ENCODE measurements at regions not wholly inside any gene's neighbourhood (a gene's known extent, or its start where the extent isn't known, plus 50 kb on each side); places are given as distances from the start of the nearest gene placed in this dataset.

DNA sequence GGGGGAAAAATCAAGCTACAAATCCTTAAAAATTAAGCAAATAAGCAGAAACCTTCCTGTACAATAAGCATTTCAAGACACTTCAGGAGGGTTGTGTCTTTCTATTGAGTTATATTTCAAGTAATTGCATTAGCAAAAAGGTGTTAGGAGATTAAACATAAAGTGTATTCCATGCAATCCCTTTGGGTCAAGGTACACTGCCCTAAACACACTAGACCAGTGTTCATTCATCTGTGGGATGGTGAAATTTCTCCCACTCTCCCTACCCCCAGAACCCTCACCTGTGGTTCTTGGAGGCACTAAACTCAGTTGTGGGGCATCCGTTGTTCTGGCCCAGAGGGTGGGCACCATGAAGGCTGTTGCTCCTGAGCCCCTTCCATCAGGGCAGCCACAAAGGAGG lies 205.1 kb upstream of the SGK1 start:
- Histone ChIP-seq H3K27ac (ENCODE audit: low read length) (no peak overlapping the region), H3K9me2 (replicated peaks; ENCODE audit: insufficient read depth, low read length) (no peaks in the 10 kb centered on the region), H3K4me1 (ENCODE audit: low read length) (peaks cover 6% of the 10 kb centered on the region; the same call in 1 of the 2 replicates), H3K27me3 (ENCODE audit: low read length) (no peaks in the 10 kb centered on the region), H3K9ac (ENCODE audit: low read length) (no peak overlapping the region), H3K36me3 (ENCODE audit: insufficient read depth, low read length) (no peaks in the 10 kb centered on the region), H4K20me1 (ENCODE audit: insufficient read depth, low read depth, low read length) (no peaks in the 10 kb centered on the region), H2AFZ (ENCODE audit: low read length) (no peak overlapping the region), H3K9me3 (ENCODE audit: low read length) (no peaks in the 10 kb centered on the region), H3K4me3 (ENCODE audit: low read length) (no peak overlapping the region), H3K79me2 (ENCODE audit: low read length) (no peaks in the 10 kb centered on the region), H3K4me2 (ENCODE audit: low read depth, low read length, poor library complexity, severe bottlenecking) (no peak overlapping the region)
- DNase-seq, result no peak

- Histone ChIP-seq H3K9me2 (replicated peaks; ENCODE audit: insufficient read depth, low read length) (no peaks in the 10 kb centered on the region), H3K9me3 (ENCODE audit: low read length) (no peaks in the 10 kb centered on the region), H2AFZ (ENCODE audit: low read length) (no peak overlapping the region), H3K27me3 (ENCODE audit: low read length) (no peaks in the 10 kb centered on the region), H3K4me1 (ENCODE audit: low read length) (peaks cover 6% of the 10 kb centered on the region; the same call in 1 of the 2 replicates), H3K9ac (ENCODE audit: low read length) (no peak overlapping the region), H4K20me1 (ENCODE audit: insufficient read depth, low read depth, low read length) (no peaks in the 10 kb centered on the region), H3K36me3 (ENCODE audit: insufficient read depth, low read length) (no peaks in the 10 kb centered on the region), H3K27ac (ENCODE audit: low read length) (no peak overlapping the region), H3K4me2 (ENCODE audit: low read depth, low read length, poor library complexity, severe bottlenecking) (no peak overlapping the region), H3K79me2 (ENCODE audit: low read length) (no peaks in the 10 kb centered on the region), H3K4me3 (ENCODE audit: low read length) (no peak overlapping the region)
- DNase-seq, result no peak
Observed at GRCh38 chr6:134521116-134521501, 203.2 kb upstream of the SGK1 start.

- Histone ChIP-seq H3K27ac (ENCODE audit: low read length) (no peak overlapping the region), H3K9me2 (replicated peaks; ENCODE audit: insufficient read depth, low read length) (no peaks in the 10 kb centered on the region), H3K9ac (ENCODE audit: low read length) (no peak overlapping the region), H4K20me1 (ENCODE audit: insufficient read depth, low read depth, low read length) (no peaks in the 10 kb centered on the region), H3K9me3 (ENCODE audit: low read length) (no peaks in the 10 kb centered on the region), H3K4me2 (ENCODE audit: low read depth, low read length, poor library complexity, severe bottlenecking) (no peak overlapping the region), H3K36me3 (ENCODE audit: insufficient read depth, low read length) (no peaks in the 10 kb centered on the region), H3K4me3 (ENCODE audit: low read length) (no peak overlapping the region), H3K4me1 (ENCODE audit: low read length) (peaks cover 6% of the 10 kb centered on the region; the same call in 1 of the 2 replicates), H3K79me2 (ENCODE audit: low read length) (no peaks in the 10 kb centered on the region), H2AFZ (ENCODE audit: low read length) (no peak overlapping the region), H3K27me3 (ENCODE audit: low read length) (no peaks in the 10 kb centered on the region)
- no peak for DNase-seq
Observed at GRCh38 chr6:134520181-134521115, 202.5 kb upstream of the SGK1 start.

DNA sequence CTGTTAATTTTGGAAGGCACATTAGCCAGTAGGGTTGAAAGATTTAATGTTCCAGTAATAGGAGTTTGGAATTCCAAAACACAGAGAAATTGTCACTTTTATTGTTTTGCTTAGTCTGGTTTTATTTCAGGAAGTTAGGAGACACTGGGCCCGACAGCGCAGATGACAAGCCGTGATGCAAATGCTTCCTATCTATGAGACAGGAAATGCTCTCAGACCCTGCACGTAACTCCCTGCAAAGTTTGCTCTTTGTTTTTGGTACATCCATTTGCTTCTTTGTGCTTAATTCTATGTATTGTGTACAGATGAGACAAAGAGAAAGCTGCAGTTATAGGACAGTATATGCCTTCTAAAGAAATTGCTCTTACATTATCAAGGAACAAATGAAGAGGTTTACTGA lies 201.6 kb upstream of the SGK1 start:
- no peak overlapping the region for H3K9ac ChIP-seq (ENCODE audit: low read length)
- H3K4me1 ChIP-seq (ENCODE audit: low read length), result peaks cover 6% of the 10 kb centered on the region; the same call in 1 of the 2 replicates
- peak overlapping the region; percentile 35 for H3K4me2 ChIP-seq (ENCODE audit: low read depth, low read length, poor library complexity, severe bottlenecking)
- peak overlapping the region; percentile 55; the same call in 1 of the 2 replicates for H2AFZ ChIP-seq (ENCODE audit: low read length)
- H3K27me3 ChIP-seq (ENCODE audit: low read length), result no peaks in the 10 kb centered on the region
- H3K27ac ChIP-seq (ENCODE audit: low read length), result no peak overlapping the region
- H3K4me3 ChIP-seq (ENCODE audit: low read length), result no peak overlapping the region
- no peaks in the 10 kb centered on the region for H3K79me2 ChIP-seq (ENCODE audit: low read length)
- H3K36me3 ChIP-seq (ENCODE audit: insufficient read depth, low read length), result no peaks in the 10 kb centered on the region
- DNase-seq, result peak; percentile 59
- no peaks in the 10 kb centered on the region for H4K20me1 ChIP-seq (ENCODE audit: insufficient read depth, low read depth, low read length)
- H3K9me3 ChIP-seq (ENCODE audit: low read length), result no peaks in the 10 kb centered on the region
- no peaks in the 10 kb centered on the region for H3K9me2 ChIP-seq (replicated peaks; ENCODE audit: insufficient read depth, low read length)

DNA sequence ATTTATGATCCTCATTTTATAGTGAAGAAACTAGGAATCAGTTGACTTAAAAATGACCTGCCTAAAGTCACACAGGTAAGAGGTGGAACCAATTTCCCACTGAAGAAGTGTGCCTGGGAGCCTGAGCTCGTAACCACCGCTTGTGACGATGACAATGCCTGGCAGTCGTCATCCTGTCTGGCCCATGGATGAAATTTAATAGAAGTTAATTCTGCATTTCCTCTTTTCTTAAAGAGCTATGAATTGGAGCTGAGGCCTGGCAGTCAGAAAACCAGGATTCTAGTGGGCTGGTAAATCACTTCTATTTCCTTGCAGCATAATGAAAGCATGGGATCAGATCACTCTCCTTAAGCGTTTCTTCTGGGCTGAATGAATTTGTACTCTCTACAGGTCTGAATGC lies 200.0 kb upstream of the SGK1 start:
- H3K4me1 ChIP-seq (ENCODE audit: low read length), result peaks cover 6% of the 10 kb centered on the region; the same call in 1 of the 2 replicates
- H3K9ac ChIP-seq (ENCODE audit: low read length), result no peak overlapping the region
- H3K27ac ChIP-seq (ENCODE audit: low read length), result no peak overlapping the region
- no peak overlapping the region for H3K4me3 ChIP-seq (ENCODE audit: low read length)
- DNase-seq, result no peak
- no peaks in the 10 kb centered on the region for H4K20me1 ChIP-seq (ENCODE audit: insufficient read depth, low read depth, low read length)
- H3K9me3 ChIP-seq (ENCODE audit: low read length), result no peaks in the 10 kb centered on the region
- H3K4me2 ChIP-seq (ENCODE audit: low read depth, low read length, poor library complexity, severe bottlenecking), result no peak overlapping the region
- H3K9me2 ChIP-seq (replicated peaks; ENCODE audit: insufficient read depth, low read length), result no peaks in the 10 kb centered on the region
- no peaks in the 10 kb centered on the region for H3K36me3 ChIP-seq (ENCODE audit: insufficient read depth, low read length)
- no peak overlapping the region for H2AFZ ChIP-seq (ENCODE audit: low read length)
- H3K79me2 ChIP-seq (ENCODE audit: low read length), result no peaks in the 10 kb centered on the region
- no peaks in the 10 kb centered on the region for H3K27me3 ChIP-seq (ENCODE audit: low read length)

DNA sequence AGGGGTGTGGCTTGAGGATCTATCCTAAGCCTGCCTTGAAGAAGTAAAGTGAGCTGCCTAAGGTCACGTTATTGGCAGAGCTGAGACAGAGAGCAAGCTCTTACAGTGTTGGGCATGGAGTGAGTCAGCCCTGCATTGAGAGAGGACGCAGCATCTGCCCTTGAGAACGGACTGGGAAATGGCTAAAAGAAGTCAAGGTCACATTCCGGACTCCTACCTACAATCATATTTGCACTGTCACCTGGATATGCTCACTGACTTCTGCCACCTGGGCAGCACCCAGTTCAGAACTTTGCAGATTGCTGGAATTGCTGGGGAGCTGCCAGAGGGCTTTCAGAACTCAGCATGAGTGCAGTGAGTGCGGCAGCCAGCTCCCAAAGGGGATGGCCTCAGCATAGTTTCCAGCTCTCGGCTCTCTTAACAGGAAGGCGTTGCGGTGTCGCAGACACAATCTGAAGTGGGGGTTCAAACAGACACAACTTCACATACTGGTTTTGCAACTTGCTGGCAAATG lies 199.3 kb upstream of the SGK1 start:
- no peak overlapping the region for H3K9ac ChIP-seq (ENCODE audit: low read length)

GRCh38 chr6:134516582-134516981 lies 198.7 kb upstream of the SGK1 start:
- no peak for DNase-seq
- no peaks in the 10 kb centered on the region for H3K9me2 ChIP-seq (replicated peaks; ENCODE audit: insufficient read depth, low read length)
- H3K27me3 ChIP-seq (ENCODE audit: low read length), result no peaks in the 10 kb centered on the region
- no peaks in the 10 kb centered on the region for H4K20me1 ChIP-seq (ENCODE audit: insufficient read depth, low read depth, low read length)
- no peaks in the 10 kb centered on the region for H3K9me3 ChIP-seq (ENCODE audit: low read length)
- H3K79me2 ChIP-seq (ENCODE audit: low read length), result no peaks in the 10 kb centered on the region
- no peaks in the 10 kb centered on the region for H3K36me3 ChIP-seq (ENCODE audit: insufficient read depth, low read length)
- no peak overlapping the region for H3K4me2 ChIP-seq (ENCODE audit: low read depth, low read length, poor library complexity, severe bottlenecking)
- H3K27ac ChIP-seq (ENCODE audit: low read length), result no peak overlapping the region
- H3K4me1 ChIP-seq (ENCODE audit: low read length), result peaks cover 6% of the 10 kb centered on the region; the same call in 1 of the 2 replicates
- no peak overlapping the region for H2AFZ ChIP-seq (ENCODE audit: low read length)
- no peak overlapping the region for H3K9ac ChIP-seq (ENCODE audit: low read length)
- no peak overlapping the region for H3K4me3 ChIP-seq (ENCODE audit: low read length)

More for the DNA sequence above, 199.3 kb upstream of the SGK1 start:
- Histone ChIP-seq H3K79me2 (ENCODE audit: low read length) (no peaks in the 10 kb centered on the region), H3K4me1 (ENCODE audit: low read length) (peaks cover 6% of the 10 kb centered on the region; the same call in 1 of the 2 replicates), H4K20me1 (ENCODE audit: insufficient read depth, low read depth, low read length) (no peaks in the 10 kb centered on the region), H3K27me3 (ENCODE audit: low read length) (no peaks in the 10 kb centered on the region), H3K4me3 (ENCODE audit: low read length) (no peak overlapping the region), H3K4me2 (ENCODE audit: low read depth, low read length, poor library complexity, severe bottlenecking) (no peak overlapping the region), H3K36me3 (ENCODE audit: insufficient read depth, low read length) (no peaks in the 10 kb centered on the region), H2AFZ (ENCODE audit: low read length) (no peak overlapping the region), H3K9me2 (replicated peaks; ENCODE audit: insufficient read depth, low read length) (no peaks in the 10 kb centered on the region), H3K27ac (ENCODE audit: low read length) (no peak overlapping the region), H3K9me3 (ENCODE audit: low read length) (no peaks in the 10 kb centered on the region)
- DNase-seq, result no peak

DNA sequence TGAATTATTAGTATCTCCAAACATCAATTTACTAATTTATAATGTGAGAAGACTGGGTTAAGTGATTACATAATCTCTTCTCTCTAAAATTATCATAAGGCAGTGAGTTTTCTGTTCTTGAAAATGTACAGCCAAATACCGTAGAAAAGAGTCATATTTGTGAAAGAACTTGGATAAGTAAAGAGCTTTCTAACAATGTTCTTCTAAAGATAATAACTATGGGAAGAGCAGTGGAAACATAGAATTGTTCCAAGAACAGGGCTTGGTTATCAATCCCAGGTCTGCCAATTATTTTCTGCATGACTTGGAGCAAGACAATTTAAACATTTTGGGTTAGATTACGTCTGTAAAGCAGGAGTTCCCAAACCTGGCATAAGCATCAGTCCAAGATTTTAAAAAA lies 198.1 kb upstream of the SGK1 start:
- Histone ChIP-seq H2AFZ (ENCODE audit: low read length) (no peak overlapping the region), H3K9me2 (replicated peaks; ENCODE audit: insufficient read depth, low read length) (no peaks in the 10 kb centered on the region), H3K4me3 (ENCODE audit: low read length) (no peak overlapping the region), H3K27me3 (ENCODE audit: low read length) (no peaks in the 10 kb centered on the region), H4K20me1 (ENCODE audit: insufficient read depth, low read depth, low read length) (no peaks in the 10 kb centered on the region), H3K4me2 (ENCODE audit: low read depth, low read length, poor library complexity, severe bottlenecking) (no peak overlapping the region), H3K27ac (ENCODE audit: low read length) (no peak overlapping the region), H3K9me3 (ENCODE audit: low read length) (no peaks in the 10 kb centered on the region), H3K4me1 (ENCODE audit: low read length) (peaks cover 6% of the 10 kb centered on the region; the same call in 1 of the 2 replicates), H3K79me2 (ENCODE audit: low read length) (no peaks in the 10 kb centered on the region), H3K9ac (ENCODE audit: low read length) (no peak overlapping the region), H3K36me3 (ENCODE audit: insufficient read depth, low read length) (no peaks in the 10 kb centered on the region)
- DNase-seq, result no peak

Data from Karpas-422 (cell line).